NCI-H82 treated with DMSO at 0.1 percent for 48 hours (cell line): ENCODE measurements at regions not wholly inside any gene's neighbourhood (a gene's known extent, or its start where the extent isn't known, plus 50 kb on each side); places are given as distances from the start of the nearest gene placed in this dataset.

Experiments
- DNase-seq: peaks from one replicate; lab custom pipeline; 2025; ENCODE audit not compliant: unreplicated experiment; lab: John Stamatoyannopoulos, UW

DNA sequence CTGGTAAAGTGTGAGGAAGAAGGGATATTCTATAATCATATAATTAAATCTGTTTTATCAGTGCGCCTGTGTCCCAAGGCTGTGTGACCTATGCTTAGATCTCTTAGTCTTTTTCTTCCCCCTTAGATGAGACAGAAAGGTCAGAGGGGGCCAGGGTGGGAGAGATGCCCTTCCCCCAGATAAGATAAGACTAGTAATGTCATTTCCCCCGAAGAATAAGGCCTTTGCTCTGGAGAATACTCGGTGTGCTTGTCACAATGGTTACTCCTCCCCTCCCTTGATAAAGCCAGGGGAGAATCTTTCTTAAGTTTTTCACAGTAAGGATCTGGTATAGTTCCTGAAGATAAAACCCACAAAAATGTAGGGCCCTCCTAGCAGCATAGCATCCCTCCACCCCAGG lies 1041.8 kb downstream of the SORCS3 start:
- no peak for DNase-seq

GRCh38 chr10:105681051-105681450 lies 1040.0 kb downstream of the SORCS3 start:
- no peak for DNase-seq

- DNase-seq, result no peak
These were observed 1038.7 kb downstream of the SORCS3 start for GRCh38 chr10:105679781-105680180.

GRCh38 chr10:105675333-105675732 lies 1034.2 kb downstream of the SORCS3 start:
- no peak for DNase-seq

DNA sequence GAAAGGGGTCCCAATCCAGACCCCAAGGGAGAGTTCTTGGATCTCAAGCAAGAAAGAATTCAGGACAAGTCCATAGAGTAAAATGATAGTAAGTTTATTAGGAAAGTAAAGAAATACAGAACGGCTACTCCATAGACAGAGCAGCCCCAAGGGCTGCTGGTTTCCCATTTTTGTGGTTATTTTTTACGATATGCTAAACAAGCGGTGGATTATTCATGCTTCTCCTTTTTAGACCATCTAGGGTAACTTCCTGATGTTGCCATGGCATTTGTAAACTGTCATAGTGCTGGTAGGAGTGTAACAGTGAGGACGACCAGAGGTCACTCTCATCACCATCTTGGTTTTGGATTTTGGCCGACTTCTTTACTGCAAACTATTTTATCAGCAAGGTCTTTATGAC lies 1033.4 kb downstream of the SORCS3 start:
- no peak for DNase-seq

DNA sequence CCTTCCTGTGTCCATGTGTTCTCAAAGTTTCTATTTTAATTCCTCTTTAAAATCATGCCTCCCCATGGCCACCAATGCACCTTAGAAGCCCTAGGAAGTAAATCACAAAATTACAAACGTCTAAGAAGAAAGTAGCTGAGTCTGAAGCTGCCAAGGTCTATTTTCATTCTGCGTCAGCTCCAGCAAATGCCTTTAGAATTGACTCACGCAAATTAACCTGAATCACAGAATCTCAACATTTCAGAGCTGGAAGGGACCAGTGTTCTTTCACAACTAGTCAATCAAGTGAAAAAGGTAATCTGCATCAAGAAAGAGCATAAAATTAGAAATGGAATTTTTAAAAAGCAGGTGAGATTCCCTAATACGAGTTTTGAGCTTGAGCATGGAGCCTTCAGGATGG lies 1017.6 kb downstream of the SORCS3 start:
- no peak for DNase-seq

DNA sequence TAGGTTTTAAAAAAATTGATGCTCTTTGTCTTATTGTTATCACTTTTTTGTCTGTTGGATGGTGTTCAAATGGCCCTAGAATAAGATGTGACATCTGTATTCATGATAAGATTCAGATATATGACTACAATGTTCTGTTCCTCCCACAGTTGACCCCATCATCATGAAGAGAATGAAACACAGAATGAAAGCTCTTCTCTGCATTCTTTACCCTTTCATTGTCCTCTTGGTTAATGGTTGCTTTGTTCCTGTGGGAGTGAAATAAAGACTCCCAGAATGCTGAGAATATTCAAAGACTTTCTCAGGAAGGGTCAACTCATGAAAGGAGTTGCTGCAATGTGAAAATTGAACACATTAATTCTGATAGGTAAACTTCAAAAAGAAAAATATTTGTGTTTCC lies 1015.8 kb downstream of the SORCS3 start:
- DNase-seq, result no peak

GRCh38 chr10:105650306-105650705 lies 1009.2 kb downstream of the SORCS3 start:
- DNase-seq, result no peak

- no peak for DNase-seq
These were observed 1006.3 kb downstream of the SORCS3 start for GRCh38 chr10:105647354-105647753.

DNA sequence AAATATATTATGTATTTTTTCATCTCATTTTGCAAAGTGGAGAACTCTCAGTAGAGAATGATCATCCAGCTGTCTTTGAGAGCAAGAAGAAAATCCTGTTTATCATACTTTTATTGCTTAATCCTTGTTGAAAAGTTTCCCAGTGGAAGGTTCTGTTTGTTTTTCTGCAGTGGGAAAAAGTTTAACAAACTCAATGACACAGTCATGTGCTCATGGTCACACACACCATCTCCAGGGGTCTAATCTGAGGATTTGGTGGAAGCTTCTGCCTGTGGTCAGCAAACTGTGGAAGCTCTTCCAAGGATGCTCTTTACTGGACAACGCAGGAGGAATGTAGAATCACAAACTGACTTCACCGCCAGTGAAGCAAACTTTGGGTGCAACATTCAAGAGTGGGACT lies 1003.9 kb downstream of the SORCS3 start:
- DNase-seq, result no peak

GRCh38 chr10:105644559-105644958 lies 1003.5 kb downstream of the SORCS3 start:
- no peak for DNase-seq

- DNase-seq, result no peak
These were observed 1003.0 kb downstream of the SORCS3 start for GRCh38 chr10:105644091-105644490.

- DNase-seq, result no peak
These were observed 1002.6 kb downstream of the SORCS3 start for GRCh38 chr10:105643660-105644059.

DNA sequence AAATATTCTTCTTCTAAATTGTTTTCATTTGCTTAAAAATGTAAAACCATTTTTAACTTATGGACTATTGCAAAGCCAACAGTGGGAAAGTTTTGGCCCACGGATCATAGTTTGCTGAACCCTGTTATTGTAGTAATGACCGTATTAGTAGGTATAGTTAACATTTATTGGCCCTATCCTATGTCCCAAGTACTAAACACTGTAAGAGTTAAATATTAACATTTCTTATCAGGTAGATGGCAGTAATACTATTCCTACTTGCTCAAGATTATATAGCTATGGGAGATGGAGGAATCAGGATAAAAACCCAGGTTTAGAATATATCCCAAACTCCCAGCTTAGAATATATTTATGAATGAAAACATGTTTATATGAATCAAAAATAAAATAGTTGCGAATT lies 993.2 kb downstream of the SORCS3 start:
- no peak for DNase-seq

- no peak for DNase-seq
These were observed 974.8 kb downstream of the SORCS3 start for GRCh38 chr10:105615715-105616365.

GRCh38 chr10:105611244-105611798 lies 970.2 kb downstream of the SORCS3 start:
- no peak for DNase-seq

DNA sequence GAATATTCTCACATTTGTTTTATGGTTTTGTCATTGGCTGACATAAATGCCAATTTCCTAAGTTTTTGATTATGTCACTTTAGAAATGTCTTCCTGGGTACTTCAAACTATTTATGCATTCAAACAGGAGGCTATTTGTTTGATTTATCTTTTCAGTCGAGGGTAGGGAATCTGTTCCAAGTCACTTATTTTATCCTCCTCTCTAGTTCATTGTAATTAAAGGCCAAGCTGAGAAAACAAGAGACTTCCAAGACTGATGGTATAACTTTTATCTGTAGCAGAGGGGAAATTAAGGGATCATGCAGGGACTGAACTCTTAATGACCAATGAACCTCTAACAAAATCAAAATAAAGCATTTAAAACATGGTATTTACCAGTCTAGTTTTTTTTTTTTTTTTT lies 968.4 kb downstream of the SORCS3 start:
- no peak for DNase-seq

- no peak for DNase-seq
These were observed 964.8 kb downstream of the SORCS3 start for GRCh38 chr10:105605918-105606317.

DNA sequence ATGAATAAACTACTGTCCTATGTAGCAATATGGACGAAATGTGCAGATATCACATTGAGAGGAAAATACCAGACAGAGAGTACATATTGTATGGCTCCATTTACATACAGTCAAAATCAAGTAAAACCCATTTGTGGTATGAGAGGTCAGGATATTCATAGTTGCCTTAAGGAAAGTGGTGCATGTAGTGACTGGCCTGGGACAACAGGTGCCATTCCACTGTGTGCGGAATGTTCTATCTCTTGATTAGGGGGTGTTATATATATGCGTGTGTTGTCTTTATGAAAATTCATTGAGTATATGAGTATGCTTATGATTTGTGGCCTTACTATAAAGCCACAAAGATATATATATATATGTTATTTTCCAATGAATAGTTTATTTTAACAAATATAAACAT lies 964.0 kb downstream of the SORCS3 start:
- DNase-seq, result no peak

GRCh38 chr10:105598207-105598606 lies 957.1 kb downstream of the SORCS3 start:
- no peak for DNase-seq

GRCh38 chr10:105597312-105597711 lies 956.2 kb downstream of the SORCS3 start:
- DNase-seq, result no peak

GRCh38 chr10:105596749-105597148 lies 955.7 kb downstream of the SORCS3 start:
- DNase-seq, result no peak

DNA sequence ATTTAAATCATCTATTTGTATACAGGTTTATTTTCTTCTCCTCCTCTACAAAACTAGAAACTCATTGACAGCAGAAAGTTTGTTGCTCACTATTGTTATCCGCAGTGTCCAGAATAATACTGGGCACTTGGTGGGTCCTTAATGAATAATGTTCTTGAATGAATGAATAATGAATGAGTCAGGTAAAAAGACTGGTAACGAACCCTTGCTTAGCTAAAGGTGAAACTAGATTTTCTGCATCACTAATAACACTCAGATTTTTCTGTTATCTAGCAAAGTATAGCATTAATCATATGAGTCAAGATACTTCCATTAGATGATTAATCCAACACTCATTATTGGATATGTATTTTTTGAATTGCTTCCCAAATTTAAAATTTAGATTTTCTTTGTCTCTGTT lies 953.2 kb downstream of the SORCS3 start:
- DNase-seq, result no peak
